GM19455 (cell line): ENCODE measurements at regions not wholly inside any gene's neighbourhood (a gene's known extent, or its start where the extent isn't known, plus 50 kb on each side); places are given as distances from the start of the nearest gene placed in this dataset.
"Not testable (repeated sequence)": the region's sequence is repeated elsewhere in the genome, so short reads cannot be mapped to it uniquely, and the experiment has no call there.

Experiments
- ATAC-seq: cut with Tn5 transposase; IDR thresholded peaks from one replicate; pipeline ENCODE4 v1.9.1; 2021; ENCODE audit not compliant: unreplicated experiment

- ATAC-seq, result no peak
These were observed 567.4 kb downstream of the C6orf118 start for GRCh38 chr6:164741938-164742451.

GRCh38 chr6:164736090-164736489 lies 573.3 kb downstream of the C6orf118 start:
- not testable (repeated sequence) for ATAC-seq

GRCh38 chr6:164731539-164731938 lies 577.9 kb downstream of the C6orf118 start:
- ATAC-seq, result no peak

- no peak for ATAC-seq
These were observed 587.9 kb downstream of the C6orf118 start for GRCh38 chr6:164721460-164721859.

- no peak for ATAC-seq
These were observed 608.9 kb downstream of the C6orf118 start for GRCh38 chr6:164700497-164700896.

GRCh38 chr6:164695896-164696295 lies 613.5 kb downstream of the C6orf118 start:
- no peak for ATAC-seq

- no peak for ATAC-seq
These were observed 615.0 kb downstream of the C6orf118 start for GRCh38 chr6:164694386-164694785.

- ATAC-seq, result no peak
These were observed 615.5 kb downstream of the C6orf118 start for GRCh38 chr6:164693944-164694343.

- ATAC-seq, result no peak
These were observed 616.5 kb downstream of the C6orf118 start for GRCh38 chr6:164692772-164693510.

- no peak for ATAC-seq
These were observed 618.5 kb downstream of the C6orf118 start for GRCh38 chr6:164690702-164691500.

GRCh38 chr6:164690241-164690640 lies 619.2 kb downstream of the C6orf118 start:
- ATAC-seq, result no peak

GRCh38 chr6:164665328-164665727 lies 644.1 kb downstream of the C6orf118 start:
- ATAC-seq, result no peak

- no peak for ATAC-seq
These were observed 645.8 kb downstream of the C6orf118 start for GRCh38 chr6:164663634-164664033.

- no peak for ATAC-seq
These were observed 647.7 kb downstream of the C6orf118 start for GRCh38 chr6:164661716-164662115.

- ATAC-seq, result no peak
These were observed 648.6 kb downstream of the C6orf118 start for GRCh38 chr6:164660781-164661180.

- ATAC-seq, result no peak
These were observed 668.4 kb downstream of the C6orf118 start for GRCh38 chr6:164640956-164641355.

GRCh38 chr6:164628302-164628931 lies 681.0 kb downstream of the C6orf118 start:
- no peak for ATAC-seq

- ATAC-seq, result no peak
These were observed 692.4 kb downstream of the C6orf118 start for GRCh38 chr6:164616917-164617524.

GRCh38 chr6:164612751-164613150 lies 696.7 kb downstream of the C6orf118 start:
- no peak for ATAC-seq

- not testable (repeated sequence) for ATAC-seq
These were observed 698.5 kb downstream of the C6orf118 start for GRCh38 chr6:164610859-164611258.

GRCh38 chr6:164602415-164602814 lies 707.0 kb downstream of the C6orf118 start:
- ATAC-seq, result not testable (repeated sequence)
